ENCODE measurements at regions not wholly inside any gene's neighbourhood (a gene's known extent, or its start where the extent isn't known, plus 50 kb on each side); places are given as distances from the start of the nearest gene placed in this dataset.

- TF ChIP-seq CTCF (IDR thresholded peaks at IDR 0.05; ENCODE audit: low read depth, low read length), result no peak
- TF ChIP-seq EZH2phosphoT487 (IDR thresholded peaks at IDR 0.05; ENCODE audit: low read depth), result no peak
These were observed 184.2 kb upstream of the CHODL start for GRCh38 chr21:18060402-18060801.
